Keratinocyte (primary cell): ENCODE measurements at regions not wholly inside any gene's neighbourhood (a gene's known extent, or its start where the extent isn't known, plus 50 kb on each side); places are given as distances from the start of the nearest gene placed in this dataset.

ENCODE experiments used
- EZH2 ChIP-seq: IDR thresholded peaks from one replicate; pipeline ENCODE4 v1.6.1; 2012; ENCODE audit warnings: inconsistent platforms, mild to moderate bottlenecking, low read length, moderate library complexity
- TF ChIP-seq, protein P1 (sequence below), 3 experiments: IDR thresholded peaks in 1 of 3; conservative IDR thresholded peaks in 1 of 3; optimal IDR thresholded peaks in 1 of 3; 2 replicates in 2 of 3; 3 replicates in 1 of 3; pipeline versions ENCODE3 to v1.5.1; 2011; ENCODE audit warnings: low read length in 3 of 3, mild to moderate bottlenecking in 3 of 3, moderate library complexity in 2 of 3, control low read depth in 1 of 3, inconsistent platforms in 1 of 3; ENCODE audit not compliant: insufficient read depth in 2 of 3; ENCODE audit errors: extremely low read depth in 1 of 3

DNA sequence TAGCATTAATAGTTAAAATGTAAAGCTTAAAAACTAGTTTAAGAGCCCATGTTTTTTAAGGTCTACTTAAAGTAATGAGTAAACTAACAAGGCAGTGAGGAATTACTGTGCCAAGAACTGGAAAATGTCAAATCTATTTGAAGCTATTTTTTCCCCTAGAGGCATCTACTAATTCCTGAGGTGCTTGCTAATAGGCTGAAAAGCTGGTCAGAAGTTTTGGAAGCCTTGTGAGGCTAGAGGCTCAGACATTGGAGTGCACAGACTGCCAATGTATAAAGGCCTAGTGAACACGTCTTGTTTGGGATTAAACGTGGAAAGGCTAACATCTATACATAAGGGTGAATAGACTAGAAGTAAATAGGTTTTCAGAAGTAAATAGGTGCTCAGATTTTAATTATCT is 136.5 kb upstream of the C11orf87 start:
- TF ChIP-seq, protein P1, sequence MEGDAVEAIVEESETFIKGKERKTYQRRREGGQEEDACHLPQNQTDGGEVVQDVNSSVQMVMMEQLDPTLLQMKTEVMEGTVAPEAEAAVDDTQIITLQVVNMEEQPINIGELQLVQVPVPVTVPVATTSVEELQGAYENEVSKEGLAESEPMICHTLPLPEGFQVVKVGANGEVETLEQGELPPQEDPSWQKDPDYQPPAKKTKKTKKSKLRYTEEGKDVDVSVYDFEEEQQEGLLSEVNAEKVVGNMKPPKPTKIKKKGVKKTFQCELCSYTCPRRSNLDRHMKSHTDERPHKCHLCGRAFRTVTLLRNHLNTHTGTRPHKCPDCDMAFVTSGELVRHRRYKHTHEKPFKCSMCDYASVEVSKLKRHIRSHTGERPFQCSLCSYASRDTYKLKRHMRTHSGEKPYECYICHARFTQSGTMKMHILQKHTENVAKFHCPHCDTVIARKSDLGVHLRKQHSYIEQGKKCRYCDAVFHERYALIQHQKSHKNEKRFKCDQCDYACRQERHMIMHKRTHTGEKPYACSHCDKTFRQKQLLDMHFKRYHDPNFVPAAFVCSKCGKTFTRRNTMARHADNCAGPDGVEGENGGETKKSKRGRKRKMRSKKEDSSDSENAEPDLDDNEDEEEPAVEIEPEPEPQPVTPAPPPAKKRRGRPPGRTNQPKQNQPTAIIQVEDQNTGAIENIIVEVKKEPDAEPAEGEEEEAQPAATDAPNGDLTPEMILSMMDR (optimal IDR thresholded peaks at IDR 0.05 in 1 of 3, IDR thresholded peaks at IDR 0.05 in 1 of 3, conservative IDR thresholded peaks at IDR 0.05 in 1 of 3; ENCODE audit: extremely low read depth in 1 of 3, insufficient read depth in 2 of 3, low read length in 3 of 3), result no peak
- no peak for TF ChIP-seq EZH2
